Coronary artery (tissue), 2 donors: ENCODE measurements at regions not wholly inside any gene's neighbourhood (a gene's known extent, or its start where the extent isn't known, plus 50 kb on each side); places are given as distances from the start of the nearest gene placed in this dataset.

Experiments
- DNase-seq: peaks from one replicate; pipeline ENCODE4 v3.0.0-alpha.2; 2017; ENCODE audit warnings: low spot score
- H3K27ac ChIP-seq, 2 donors: fragments of 200-600 bp; sonication (generic); one replicate each; pipeline ENCODE4 v1.5.1; 2016 to 2019
- H3K4me3 ChIP-seq: fragments of 200-600 bp; sonication (generic); 2 replicates; pipeline ENCODE4 v1.5.1; 2016; ENCODE audit warnings: mild to moderate bottlenecking, moderate library complexity
- TF ChIP-seq, protein P1 (sequence below): fragments of 200-600 bp; sonication (generic); IDR thresholded peaks from one replicate; pipeline ENCODE4 v1.5.1; 2019; ENCODE audit warnings: antibody characterized with exemption

DNA sequence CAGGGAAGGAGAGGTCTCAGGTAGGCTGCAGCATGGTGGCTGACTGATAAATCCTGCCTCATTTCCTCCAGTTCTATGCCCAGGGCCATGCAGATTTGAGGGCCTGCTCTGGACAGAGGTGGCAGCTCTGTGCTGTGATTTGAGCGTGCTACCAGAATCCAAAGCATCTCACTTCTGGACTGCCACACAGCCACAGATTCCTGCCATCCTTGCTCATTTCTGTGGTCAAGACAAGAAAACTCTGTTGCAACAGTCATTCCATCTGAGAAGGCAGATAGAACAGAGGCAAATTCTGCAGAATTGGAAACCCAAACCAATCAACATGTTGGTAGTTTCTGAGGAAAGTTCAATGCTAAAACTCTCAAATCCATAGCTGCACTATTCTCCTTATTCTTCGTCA, 102.8 kb upstream of the GALNT2 start:
- TF ChIP-seq, protein P1, sequence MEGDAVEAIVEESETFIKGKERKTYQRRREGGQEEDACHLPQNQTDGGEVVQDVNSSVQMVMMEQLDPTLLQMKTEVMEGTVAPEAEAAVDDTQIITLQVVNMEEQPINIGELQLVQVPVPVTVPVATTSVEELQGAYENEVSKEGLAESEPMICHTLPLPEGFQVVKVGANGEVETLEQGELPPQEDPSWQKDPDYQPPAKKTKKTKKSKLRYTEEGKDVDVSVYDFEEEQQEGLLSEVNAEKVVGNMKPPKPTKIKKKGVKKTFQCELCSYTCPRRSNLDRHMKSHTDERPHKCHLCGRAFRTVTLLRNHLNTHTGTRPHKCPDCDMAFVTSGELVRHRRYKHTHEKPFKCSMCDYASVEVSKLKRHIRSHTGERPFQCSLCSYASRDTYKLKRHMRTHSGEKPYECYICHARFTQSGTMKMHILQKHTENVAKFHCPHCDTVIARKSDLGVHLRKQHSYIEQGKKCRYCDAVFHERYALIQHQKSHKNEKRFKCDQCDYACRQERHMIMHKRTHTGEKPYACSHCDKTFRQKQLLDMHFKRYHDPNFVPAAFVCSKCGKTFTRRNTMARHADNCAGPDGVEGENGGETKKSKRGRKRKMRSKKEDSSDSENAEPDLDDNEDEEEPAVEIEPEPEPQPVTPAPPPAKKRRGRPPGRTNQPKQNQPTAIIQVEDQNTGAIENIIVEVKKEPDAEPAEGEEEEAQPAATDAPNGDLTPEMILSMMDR: no peak
- Histone ChIP-seq H3K27ac (no peak overlapping the region), H3K4me3 (no peak overlapping the region)
- no peak for DNase-seq

DNA sequence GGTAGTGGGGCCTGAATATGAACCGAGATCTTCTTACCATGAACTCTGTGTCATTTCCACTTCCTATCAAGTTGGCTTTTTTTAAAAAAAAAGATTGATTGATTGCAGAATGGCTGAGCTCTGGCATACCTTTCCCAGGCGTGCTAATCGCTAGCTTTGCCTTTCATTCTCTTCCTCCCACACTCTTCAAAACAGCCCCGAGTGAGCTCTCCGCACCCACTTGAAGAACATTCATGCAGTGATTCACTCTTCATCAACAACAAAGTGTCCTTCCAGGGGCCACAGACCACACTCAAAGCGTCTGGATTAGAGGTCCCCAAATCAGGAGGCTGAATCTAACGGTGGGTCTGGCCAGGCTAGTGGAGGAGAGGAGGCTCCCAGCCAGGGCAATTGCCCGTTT, 96.3 kb upstream of the GALNT2 start:
- no peak for DNase-seq
- TF ChIP-seq, protein P1: no peak
- Histone ChIP-seq H3K27ac (no peak overlapping the region), H3K4me3 (no peak overlapping the region)

DNA sequence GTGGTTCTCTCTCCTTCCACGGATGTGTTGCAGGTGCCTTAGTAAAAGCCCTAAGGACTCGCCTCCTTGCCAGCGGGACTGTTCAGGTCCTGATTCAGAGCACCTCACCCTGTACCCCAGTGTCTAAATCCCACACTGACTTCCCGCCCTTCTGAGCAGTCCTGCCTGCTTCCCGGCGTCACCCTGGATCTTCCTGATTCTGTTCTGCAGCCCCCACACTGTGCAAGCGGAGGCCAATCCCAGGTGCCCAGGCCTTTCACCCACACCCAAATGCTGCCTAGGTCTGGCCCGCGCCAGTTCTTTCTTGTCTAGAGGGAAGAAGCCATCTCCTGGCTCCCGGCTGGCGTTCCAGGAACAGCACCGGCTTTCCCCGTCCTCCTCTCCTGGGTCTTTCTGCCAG, 95.9 kb upstream of the GALNT2 start:
- TF ChIP-seq, protein P1: no peak
- H3K27ac ChIP-seq: no peak overlapping the region
- no peak overlapping the region for H3K4me3 ChIP-seq
- no peak for DNase-seq

DNA sequence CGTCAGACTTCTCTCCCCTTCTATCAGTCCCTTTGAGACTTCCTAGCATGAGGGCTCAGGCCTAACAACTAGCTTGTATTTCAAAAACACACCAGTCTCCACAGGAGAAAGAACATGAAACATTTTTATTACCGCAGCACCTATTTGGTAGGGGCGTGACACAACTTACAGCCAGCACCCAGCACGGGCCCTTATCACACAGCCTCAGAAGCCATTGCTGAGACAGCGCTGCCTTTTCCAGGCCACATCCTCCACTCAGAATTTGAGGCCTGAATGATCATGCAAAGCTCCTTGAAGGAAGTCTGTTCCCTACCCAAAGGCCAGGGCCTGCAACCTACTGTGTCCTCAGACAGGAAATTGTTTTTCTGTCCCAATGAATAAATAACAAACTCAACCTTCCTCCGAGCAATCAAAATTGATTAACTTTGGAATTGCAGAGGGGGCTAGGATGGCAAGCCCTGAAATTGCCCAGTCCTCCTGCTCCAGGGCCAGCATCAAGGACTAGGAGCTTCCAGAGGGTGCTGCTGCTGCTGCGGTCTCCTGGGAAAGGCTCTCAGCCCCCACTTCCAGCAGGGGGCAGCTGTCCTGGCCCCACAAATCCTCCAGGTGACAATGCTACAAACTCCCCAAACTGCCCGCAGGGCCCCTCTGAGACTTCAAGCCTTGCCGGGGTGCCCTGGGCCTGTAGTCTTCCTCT, 94.3 kb upstream of the GALNT2 start:
- Histone ChIP-seq H3K27ac (no peak overlapping the region), H3K4me3 (no peak overlapping the region)
- no peak for DNase-seq
- TF ChIP-seq, protein P1: no peak

DNA sequence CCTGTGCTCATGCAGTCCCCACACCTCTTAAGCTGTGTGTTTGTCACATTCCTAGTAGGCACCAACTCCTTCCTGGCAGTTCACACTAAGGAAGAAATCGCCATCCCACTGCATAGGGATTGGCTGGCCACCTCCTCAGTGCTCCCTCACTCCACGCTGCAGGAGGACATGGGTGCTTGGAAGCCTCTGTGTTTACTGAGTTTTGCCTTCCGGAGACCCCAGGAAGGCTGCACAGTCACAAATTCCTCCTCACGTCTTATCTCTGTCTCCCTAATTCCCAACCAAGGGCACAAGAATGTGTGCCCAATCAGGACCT, 93.8 kb upstream of the GALNT2 start:
- Histone ChIP-seq H3K4me3 (no peak overlapping the region), H3K27ac (no peak overlapping the region)
- DNase-seq: no peak
- TF ChIP-seq, protein P1: no peak

DNA sequence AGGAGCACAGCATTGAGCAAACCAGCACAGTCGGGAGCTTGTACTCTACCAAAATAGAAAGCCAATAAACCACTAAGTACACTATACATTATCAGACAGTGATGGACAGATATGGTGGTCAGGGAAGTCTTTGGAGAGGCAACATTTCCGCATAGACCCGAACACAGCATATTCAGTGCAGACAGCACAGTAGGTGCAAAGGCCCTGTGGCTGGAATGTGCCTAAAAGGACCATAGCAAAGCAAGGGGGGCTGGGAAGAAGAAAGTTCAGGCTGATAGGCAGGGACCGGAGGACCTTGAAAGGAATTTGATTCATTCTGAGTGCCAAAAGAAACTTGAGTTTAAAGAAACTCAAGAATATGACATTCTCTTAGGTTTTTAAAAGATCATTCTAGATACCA, 92.0 kb upstream of the GALNT2 start:
- TF ChIP-seq, protein P1: no peak
- Histone ChIP-seq H3K4me3 (no peak overlapping the region), H3K27ac (no peak overlapping the region)
- DNase-seq: no peak

DNA sequence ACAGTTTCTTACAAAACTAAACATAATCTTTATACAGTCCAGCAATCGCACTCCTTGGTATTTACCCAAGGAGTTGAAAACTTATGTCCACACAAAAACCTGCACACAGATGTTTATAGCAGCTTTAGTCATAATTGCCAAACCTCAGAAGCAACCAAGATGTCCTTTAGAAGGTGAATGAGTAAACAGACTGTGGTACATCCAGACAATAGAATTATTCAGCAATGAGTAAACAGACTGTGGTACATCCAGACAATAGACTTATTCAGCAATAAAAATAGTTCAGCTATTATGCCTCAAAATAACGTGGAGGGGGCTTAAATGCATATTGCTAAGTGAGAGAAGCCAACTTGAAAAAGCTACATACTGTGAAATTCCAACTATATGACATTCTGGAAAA, 87.0 kb upstream of the GALNT2 start:
- no peak overlapping the region for H3K4me3 ChIP-seq
- DNase-seq: no peak
- H3K27ac ChIP-seq: no peak overlapping the region
- TF ChIP-seq, protein P1: no peak
